GM12865 (cell line): ENCODE measurements at regions not wholly inside any gene's neighbourhood (a gene's known extent, or its start where the extent isn't known, plus 50 kb on each side); places are given as distances from the start of the nearest gene placed in this dataset.

Experiments used
- DNase-seq: peaks from one replicate; pipeline ENCODE4 v3.0.0; 2010; ENCODE audit warnings: low read depth
- H3K4me3 ChIP-seq: 2 replicates; pipeline ENCODE4 v1.5.1; 2011; ENCODE audit warnings: mild to moderate bottlenecking, low read depth, low read length, control low read depth
- TF ChIP-seq, protein P1 (sequence below): IDR thresholded peaks from 2 replicates; pipeline ENCODE4 v1.5.1; 2011; ENCODE audit warnings: low read length, control low read depth, low read depth, inconsistent platforms; ENCODE audit not compliant: insufficient read depth; ENCODE audit errors: missing control alignments

DNA sequence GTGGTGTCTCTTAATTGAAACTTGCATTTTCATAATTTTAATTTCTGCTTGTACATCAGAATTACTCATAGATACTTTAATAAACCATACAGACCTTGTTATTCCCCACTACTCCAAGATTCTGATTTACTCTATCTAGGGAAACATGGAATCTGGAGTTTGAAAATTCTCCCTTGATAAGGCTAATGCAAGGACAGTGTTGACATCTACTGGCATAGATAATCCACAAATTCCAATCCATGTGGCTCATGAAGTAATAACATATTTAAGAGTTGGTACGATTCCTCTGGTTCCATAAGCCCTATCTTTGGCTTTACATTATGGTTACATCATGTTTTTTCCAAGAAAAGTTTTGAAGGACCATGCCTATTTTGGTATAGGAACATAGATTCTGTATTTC is 759.2 kb downstream of the TLR4 start:
- TF ChIP-seq, protein P1, sequence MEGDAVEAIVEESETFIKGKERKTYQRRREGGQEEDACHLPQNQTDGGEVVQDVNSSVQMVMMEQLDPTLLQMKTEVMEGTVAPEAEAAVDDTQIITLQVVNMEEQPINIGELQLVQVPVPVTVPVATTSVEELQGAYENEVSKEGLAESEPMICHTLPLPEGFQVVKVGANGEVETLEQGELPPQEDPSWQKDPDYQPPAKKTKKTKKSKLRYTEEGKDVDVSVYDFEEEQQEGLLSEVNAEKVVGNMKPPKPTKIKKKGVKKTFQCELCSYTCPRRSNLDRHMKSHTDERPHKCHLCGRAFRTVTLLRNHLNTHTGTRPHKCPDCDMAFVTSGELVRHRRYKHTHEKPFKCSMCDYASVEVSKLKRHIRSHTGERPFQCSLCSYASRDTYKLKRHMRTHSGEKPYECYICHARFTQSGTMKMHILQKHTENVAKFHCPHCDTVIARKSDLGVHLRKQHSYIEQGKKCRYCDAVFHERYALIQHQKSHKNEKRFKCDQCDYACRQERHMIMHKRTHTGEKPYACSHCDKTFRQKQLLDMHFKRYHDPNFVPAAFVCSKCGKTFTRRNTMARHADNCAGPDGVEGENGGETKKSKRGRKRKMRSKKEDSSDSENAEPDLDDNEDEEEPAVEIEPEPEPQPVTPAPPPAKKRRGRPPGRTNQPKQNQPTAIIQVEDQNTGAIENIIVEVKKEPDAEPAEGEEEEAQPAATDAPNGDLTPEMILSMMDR: no peak
- no peak overlapping the region for H3K4me3 ChIP-seq
- no peak for DNase-seq

DNA sequence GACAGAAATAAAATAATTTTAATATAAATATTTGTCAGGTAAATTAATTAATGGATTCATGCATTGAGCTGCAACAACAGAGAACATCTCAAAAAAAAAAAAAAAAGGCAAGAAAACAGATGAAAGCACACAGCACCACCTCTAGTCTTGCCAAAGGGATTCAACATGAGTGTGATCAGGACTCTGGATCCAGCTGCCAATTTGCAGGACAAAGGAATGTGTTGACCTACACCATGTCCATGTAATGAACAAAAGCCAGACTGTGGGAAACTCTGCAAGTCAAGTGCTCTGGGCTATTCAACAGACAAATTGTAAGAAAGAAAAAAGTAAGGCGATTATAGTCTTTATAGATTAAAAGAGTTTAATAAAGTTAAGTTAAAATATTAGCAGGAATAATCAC is 769.3 kb downstream of the TLR4 start:
- no peak overlapping the region for H3K4me3 ChIP-seq
- TF ChIP-seq, protein P1: no peak
- DNase-seq: no peak

DNA sequence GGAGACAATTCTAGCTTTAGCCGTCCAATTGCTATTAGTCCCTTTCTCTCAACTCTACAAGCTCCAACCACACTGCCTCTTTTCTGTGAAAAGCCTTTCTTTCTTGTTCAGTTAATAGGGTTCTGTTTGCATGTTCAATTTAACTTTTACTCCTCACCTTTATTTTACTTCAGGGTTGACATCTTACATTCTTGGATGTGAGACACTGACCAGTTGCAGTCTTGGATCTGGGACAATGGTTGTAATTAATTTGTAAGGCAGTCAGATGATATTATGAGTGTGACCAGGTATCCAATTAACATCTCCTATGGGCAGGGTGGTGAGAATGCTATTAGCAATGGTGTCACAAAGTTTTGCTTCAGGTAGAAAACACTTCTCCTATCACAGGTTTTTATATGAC is 774.5 kb downstream of the TLR4 start:
- no peak for DNase-seq
- TF ChIP-seq, protein P1: no peak
- no peak overlapping the region for H3K4me3 ChIP-seq

DNA sequence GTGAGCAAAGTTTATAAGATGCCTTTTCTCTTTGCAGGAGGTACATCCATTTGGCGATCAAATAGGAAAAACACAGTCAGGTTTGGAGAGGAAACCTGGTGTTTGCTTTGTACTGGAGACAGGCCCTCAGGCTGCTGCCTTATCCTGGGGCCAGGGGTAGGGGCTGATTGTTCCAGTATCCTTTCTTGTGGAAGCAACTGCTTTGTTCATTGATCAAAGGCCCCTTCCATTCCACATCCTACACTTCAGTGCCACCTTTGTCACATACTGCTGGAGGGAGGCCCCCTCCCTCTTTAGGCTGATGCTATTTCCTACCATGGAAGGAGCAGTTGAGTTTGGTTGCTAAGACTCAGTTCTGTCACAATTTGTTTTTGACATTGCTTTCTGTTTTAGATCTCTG is 778.1 kb downstream of the TLR4 start:
- H3K4me3 ChIP-seq: no peak overlapping the region
- TF ChIP-seq, protein P1: no peak
- no peak for DNase-seq

DNA sequence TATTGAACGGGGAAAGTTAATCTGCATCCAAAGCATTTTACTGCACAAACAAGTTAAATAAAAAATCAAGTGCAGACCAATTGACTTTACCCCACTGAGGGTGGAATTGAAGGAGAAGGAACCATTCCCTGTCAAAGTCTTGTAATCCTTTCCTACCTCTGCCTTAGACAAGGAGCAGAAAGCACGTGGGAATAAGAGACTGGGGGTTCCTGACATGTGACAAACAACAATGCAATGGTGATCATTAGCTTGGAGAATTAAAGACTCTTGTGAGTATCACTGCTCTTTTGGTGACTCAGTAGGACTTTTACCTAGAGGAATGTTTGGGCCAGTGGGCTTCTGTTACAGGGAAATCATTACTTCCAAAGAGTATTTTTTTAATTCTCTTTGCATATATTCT is 779.5 kb downstream of the TLR4 start:
- TF ChIP-seq, protein P1: no peak
- no peak overlapping the region for H3K4me3 ChIP-seq
- DNase-seq: no peak

DNA sequence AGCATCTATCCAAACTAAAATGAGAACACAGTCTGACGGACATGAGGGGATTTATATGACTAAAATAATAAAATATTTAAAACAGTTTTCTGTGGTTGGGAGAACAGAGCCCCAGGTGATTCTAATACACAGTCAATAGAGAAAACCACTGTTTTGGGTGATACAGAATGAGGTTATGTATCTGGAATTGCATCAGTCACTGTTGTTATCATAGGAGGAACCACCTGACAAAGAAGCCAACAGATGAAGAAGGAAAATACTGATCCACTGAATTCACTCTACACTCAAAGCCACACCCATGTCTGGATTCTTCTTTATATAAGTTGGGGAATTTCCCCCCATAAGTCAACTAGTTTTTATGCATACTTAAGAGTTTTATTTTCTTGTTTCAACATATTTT is 799.0 kb downstream of the TLR4 start:
- H3K4me3 ChIP-seq: no peak overlapping the region
- TF ChIP-seq, protein P1: no peak
- DNase-seq: no peak

DNA sequence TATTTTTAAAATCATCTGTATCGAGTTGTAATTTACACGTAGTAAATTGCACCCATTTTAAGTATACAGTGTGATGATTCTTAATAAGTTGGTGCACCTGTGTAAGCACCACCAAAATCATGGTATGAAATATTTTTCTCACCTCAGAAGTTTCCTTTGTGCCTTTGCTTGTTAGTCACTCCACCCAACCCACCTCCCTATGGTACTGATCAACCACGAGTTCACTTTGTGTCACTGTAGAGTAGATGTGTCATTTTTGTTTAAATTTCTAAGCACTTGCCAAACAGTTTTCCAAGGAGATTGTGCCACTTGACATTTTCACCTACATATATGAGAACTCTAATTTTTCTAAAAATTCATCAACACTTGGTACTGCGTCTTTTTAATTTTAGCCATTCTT is 806.5 kb downstream of the TLR4 start:
- no peak overlapping the region for H3K4me3 ChIP-seq
- TF ChIP-seq, protein P1: no peak
- DNase-seq: no peak
